Astrocyte of the cerebellum (primary cell): ENCODE measurements at regions not wholly inside any gene's neighbourhood (a gene's known extent, or its start where the extent isn't known, plus 50 kb on each side); places are given as distances from the start of the nearest gene placed in this dataset.

ENCODE experiments used
- DNase-seq: peaks from one replicate; pipeline ENCODE4 v3.0.0-alpha.2; 2011; ENCODE audit warnings: low read depth
- H3K4me3 ChIP-seq: 2 replicates; pipeline ENCODE4 v1.5.1; 2011; ENCODE audit warnings: mild to moderate bottlenecking, low read depth, low read length, moderate library complexity
- CTCF ChIP-seq: IDR thresholded peaks from 2 replicates; pipeline ENCODE4 v1.5.1; 2012; ENCODE audit warnings: low read length, low read depth, moderate library complexity, mild to moderate bottlenecking; ENCODE audit errors: missing control alignments
- in situ Hi-C: cut with HindIII; loops from 2 replicates; pipeline ENCODE4 v1.10.0; 2017; ENCODE audit warnings: low sequenced_read_pairs

GRCh38 chr16:79534143-79534542 lies 66.4 kb downstream of the MAF start:
- no peak for DNase-seq
- in situ Hi-C loops, result no loop called here
- TF ChIP-seq CTCF, result no peak
- no peak overlapping the region for H3K4me3 ChIP-seq

GRCh38 chr16:79533292-79533691 lies 67.2 kb downstream of the MAF start:
- no peak overlapping the region for H3K4me3 ChIP-seq
- TF ChIP-seq CTCF, result no peak
- in situ Hi-C loops, result no loop called here
- DNase-seq, result no peak

- in situ Hi-C loops, result no loop called here
- TF ChIP-seq CTCF, result no peak
- H3K4me3 ChIP-seq, result no peak overlapping the region
- DNase-seq, result no peak
Measured at GRCh38 chr16:79532785-79533184, 67.8 kb downstream of the MAF start.

- H3K4me3 ChIP-seq, result no peak overlapping the region
- TF ChIP-seq CTCF, result no peak
- in situ Hi-C loops, result no loop called here
- DNase-seq, result no peak
Measured at GRCh38 chr16:79532273-79532672, 68.3 kb downstream of the MAF start.

- no peak for TF ChIP-seq CTCF
- no peak for DNase-seq
- no peak overlapping the region for H3K4me3 ChIP-seq
- in situ Hi-C loops, result no loop called here
Measured at GRCh38 chr16:79528338-79528737, 72.2 kb downstream of the MAF start.

- no peak for DNase-seq
- no peak for TF ChIP-seq CTCF
- in situ Hi-C loops, result no loop called here
- H3K4me3 ChIP-seq, result no peak overlapping the region
Measured at GRCh38 chr16:79523971-79524370, 76.6 kb downstream of the MAF start.

GRCh38 chr16:79519448-79519847 lies 81.1 kb downstream of the MAF start:
- no peak for TF ChIP-seq CTCF
- no peak for DNase-seq

More at GRCh38 chr16:79519448-79519847, 81.1 kb downstream of the MAF start:
- in situ Hi-C loops, result no loop called here
- H3K4me3 ChIP-seq, result no peak overlapping the region
